ENCODE measurements at regions not wholly inside any gene's neighbourhood (a gene's known extent, or its start where the extent isn't known, plus 50 kb on each side); places are given as distances from the start of the nearest gene placed in this dataset.

- TF ChIP-seq POLR2A (IDR thresholded peaks at IDR 0.05) (no peak), CTCF (IDR thresholded peaks at IDR 0.05) (no peak)
- intact Hi-C loops (cut with DNase I): no loop called here
Observed at GRCh38 chr1:115401676-115402075, 63.6 kb upstream of the NGF start.

GRCh38 chr1:115400891-115401290, 62.8 kb upstream of the NGF start:
- no peak for DNase-seq
- Histone ChIP-seq H3K27ac (no peak overlapping the region), H3K9me3 (no peaks in the 10 kb centered on the region), H3K4me3 (no peak overlapping the region), H3K4me1 (ENCODE audit: insufficient read depth) (peaks cover 3% of the 10 kb centered on the region), H3K27me3 (no peaks in the 10 kb centered on the region), H3K36me3 (no peaks in the 10 kb centered on the region)
- WGBS, 3 donors: 94 to 100% (median 100%) methylated on average over 1 of the region's 1 CpG
- TF ChIP-seq CTCF (IDR thresholded peaks at IDR 0.05) (no peak), EP300 (IDR thresholded peaks at IDR 0.05) (no peak), POLR2A (IDR thresholded peaks at IDR 0.05) (no peak)
- intact Hi-C loops (cut with DNase I): no loop called here

More at GRCh38 chr1:115401676-115402075, 63.6 kb upstream of the NGF start:
- Histone ChIP-seq H3K27me3 (no peaks in the 10 kb centered on the region), H3K27ac (no peak overlapping the region), H3K4me1 (ENCODE audit: insufficient read depth) (peaks cover 3% of the 10 kb centered on the region), H3K4me3 (no peak overlapping the region), H3K9me3 (no peaks in the 10 kb centered on the region), H3K36me3 (no peaks in the 10 kb centered on the region)
- DNase-seq: no peak
- WGBS, 3 donors: 14 to 35% (median 21%) methylated on average over 1 of the region's 1 CpG

- no peaks in the 10 kb centered on the region for H3K27me3 ChIP-seq
- H3K36me3 ChIP-seq: no peaks in the 10 kb centered on the region
- WGBS, 3 donors: 85 to 94% (median 90%) methylated on average over 5 of the region's 5 CpGs
- no peak for DNase-seq
- no peaks in the 10 kb centered on the region for H3K9me3 ChIP-seq
- H3K4me1 ChIP-seq (ENCODE audit: insufficient read depth): peaks cover 3% of the 10 kb centered on the region
- intact Hi-C loops (cut with DNase I): no loop called here
- H3K4me3 ChIP-seq: no peak overlapping the region
- no peak overlapping the region for H3K27ac ChIP-seq
- no peak for TF ChIP-seq CTCF (IDR thresholded peaks at IDR 0.05)
- no peak for TF ChIP-seq EP300 (IDR thresholded peaks at IDR 0.05)
- TF ChIP-seq POLR2A (IDR thresholded peaks at IDR 0.05): no peak
Observed at GRCh38 chr1:115400426-115400825, 62.4 kb upstream of the NGF start.

GRCh38 chr1:115398745-115399144, 60.7 kb upstream of the NGF start:
- TF ChIP-seq POLR2A (IDR thresholded peaks at IDR 0.05) (no peak), CTCF (IDR thresholded peaks at IDR 0.05) (no peak), EP300 (IDR thresholded peaks at IDR 0.05) (no peak)
- Histone ChIP-seq H3K9me3 (no peaks in the 10 kb centered on the region), H3K27me3 (no peaks in the 10 kb centered on the region), H3K4me3 (no peak overlapping the region), H3K36me3 (no peaks in the 10 kb centered on the region), H3K27ac (no peak overlapping the region), H3K4me1 (ENCODE audit: insufficient read depth) (peaks cover 3% of the 10 kb centered on the region)
- intact Hi-C loops (cut with DNase I): no loop called here
- WGBS, 3 donors: 45 to 56% (median 52%) methylated on average over 4 of the region's 4 CpGs
- DNase-seq: no peak
